ENCODE measurements at regions not wholly inside any gene's neighbourhood (a gene's known extent, or its start where the extent isn't known, plus 50 kb on each side); places are given as distances from the start of the nearest gene placed in this dataset.

DNA sequence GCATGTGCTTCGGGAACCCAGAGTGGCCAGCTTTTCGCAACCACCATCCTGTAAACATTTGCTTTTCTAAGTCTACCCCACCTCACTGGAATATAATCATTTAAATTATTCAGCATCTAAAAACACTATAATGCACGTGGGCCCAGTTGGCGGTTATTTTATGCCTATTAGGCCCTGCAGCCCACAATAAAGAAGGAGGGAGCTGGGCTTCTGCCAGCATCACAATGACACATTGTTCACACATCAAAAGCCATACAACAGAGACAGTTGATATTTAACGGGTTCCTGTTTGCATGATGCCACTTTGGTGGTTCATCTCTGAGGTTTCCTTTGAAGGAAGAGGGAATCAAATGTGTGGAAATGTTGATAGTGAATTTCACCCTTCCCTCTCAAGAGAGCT lies 916.0 kb upstream of the CELF4 start:
- TF ChIP-seq CTCF (IDR thresholded peaks at IDR 0.05) (no peak), EZH2 (IDR thresholded peaks at IDR 0.05) (no peak), EZH2phosphoT487 (IDR thresholded peaks at IDR 0.05) (no peak)
